IgD-negative memory B cell (primary cell): ENCODE measurements at regions not wholly inside any gene's neighbourhood (a gene's known extent, or its start where the extent isn't known, plus 50 kb on each side); places are given as distances from the start of the nearest gene placed in this dataset.

Source experiments
- H3K27ac Mint-ChIP-seq, 3 donors: one replicate each; pipeline ENCODE4 v1.8.0; 2020 to 2022; ENCODE audit warnings: mild to moderate bottlenecking in 3 of 3, mixed read lengths in 3 of 3, moderate library complexity in 1 of 3
- H3K27me3 Mint-ChIP-seq: one replicate; pipeline ENCODE4 v1.8.0; 2021; ENCODE audit warnings: mixed read lengths
- H3K36me3 Mint-ChIP-seq: one replicate; pipeline ENCODE4 v1.8.0; 2020; ENCODE audit warnings: mild to moderate bottlenecking, mixed read lengths
- H3K4me1 Mint-ChIP-seq, 3 donors: one replicate each; pipeline ENCODE4 v1.8.0; 2020 to 2022; ENCODE audit warnings: mixed read lengths in 3 of 3, mild to moderate bottlenecking in 1 of 3
- H3K4me3 Mint-ChIP-seq, 4 donors: one replicate each; pipeline ENCODE4 v1.8.0; 2020 to 2022; ENCODE audit warnings: mild to moderate bottlenecking in 4 of 4, mixed read lengths in 4 of 4, moderate library complexity in 3 of 4
- H3K9me3 Mint-ChIP-seq, 3 donors: one replicate each; pipeline ENCODE4 v1.8.0; 2020 to 2021; ENCODE audit warnings: mixed read lengths in 3 of 3, mild to moderate bottlenecking in 1 of 3

DNA sequence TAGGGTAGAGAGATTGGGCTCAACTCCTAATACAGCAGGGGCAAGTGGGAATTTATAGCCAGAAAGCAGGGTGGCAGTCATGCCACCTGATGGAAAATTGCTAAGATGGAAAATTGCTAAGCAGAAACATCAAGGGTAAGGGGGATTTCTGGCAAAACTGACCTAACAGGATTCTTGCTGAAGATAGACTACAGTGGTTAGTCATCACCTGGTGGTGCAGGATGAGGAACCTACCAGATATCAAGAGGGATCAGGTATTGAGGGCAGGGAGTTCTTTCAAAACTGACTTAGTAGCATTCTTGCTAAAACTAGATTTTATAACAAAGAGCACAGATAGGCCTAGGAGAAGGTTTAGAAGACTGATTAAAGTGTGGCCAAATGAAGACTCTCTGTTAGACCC is 292.9 kb downstream of the PLPP3 start:
- Mint-ChIP-seq H3K9me3 (no peaks in the 10 kb centered on the region), H3K27me3 (no peaks in the 10 kb centered on the region), H3K4me3 (no peak overlapping the region), H3K36me3 (no peaks in the 10 kb centered on the region), H3K4me1 (no peaks in the 10 kb centered on the region), H3K27ac (no peak overlapping the region)

DNA sequence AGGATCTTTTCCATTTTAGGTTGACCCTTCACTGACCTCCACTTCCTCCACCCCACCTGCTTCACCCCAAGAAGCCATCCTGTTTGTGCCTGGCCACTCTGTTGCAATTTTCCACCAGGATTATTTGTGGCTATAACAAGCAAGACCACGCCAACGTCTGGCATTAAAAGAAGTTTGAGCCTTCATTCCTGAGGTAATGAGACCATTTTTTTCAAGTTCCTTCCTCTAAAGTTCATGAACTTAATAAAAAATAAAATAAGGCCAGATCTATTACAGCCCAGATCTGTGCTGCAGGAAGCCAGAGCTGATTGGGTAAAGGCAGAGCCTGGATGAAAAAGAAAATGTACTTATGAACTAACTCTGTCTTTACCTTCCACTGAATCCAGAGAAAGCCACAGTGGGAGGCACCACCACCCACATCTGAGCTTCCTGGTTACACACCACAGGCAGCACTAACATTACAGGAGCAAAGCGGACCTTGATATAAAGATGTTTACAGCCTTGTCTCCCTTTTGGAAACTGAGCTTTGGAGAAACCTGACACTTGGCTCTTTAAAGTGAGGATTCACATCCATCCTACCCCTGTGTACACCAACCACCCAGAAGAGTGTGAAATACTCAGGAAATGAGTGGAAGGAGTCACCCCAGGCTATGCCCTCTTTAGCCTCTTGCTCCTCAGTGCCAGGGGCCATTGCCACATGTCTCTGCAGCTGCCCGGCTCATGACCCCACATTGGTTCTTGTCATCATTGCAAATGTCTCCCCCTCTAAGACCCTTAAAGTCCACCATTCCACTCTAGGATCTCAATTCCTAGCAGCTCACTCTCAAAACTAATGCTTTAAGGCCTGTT is 293.6 kb downstream of the PLPP3 start:
- Mint-ChIP-seq H3K4me1 (no peaks in the 10 kb centered on the region), H3K36me3 (no peaks in the 10 kb centered on the region), H3K4me3 (peak overlapping the region in 1 of 4 donors; percentile 26), H3K27ac (no peak overlapping the region), H3K27me3 (no peaks in the 10 kb centered on the region), H3K9me3 (peaks cover 0 to 2% (median 0%) of the 10 kb centered on the region in 3 donors)

DNA sequence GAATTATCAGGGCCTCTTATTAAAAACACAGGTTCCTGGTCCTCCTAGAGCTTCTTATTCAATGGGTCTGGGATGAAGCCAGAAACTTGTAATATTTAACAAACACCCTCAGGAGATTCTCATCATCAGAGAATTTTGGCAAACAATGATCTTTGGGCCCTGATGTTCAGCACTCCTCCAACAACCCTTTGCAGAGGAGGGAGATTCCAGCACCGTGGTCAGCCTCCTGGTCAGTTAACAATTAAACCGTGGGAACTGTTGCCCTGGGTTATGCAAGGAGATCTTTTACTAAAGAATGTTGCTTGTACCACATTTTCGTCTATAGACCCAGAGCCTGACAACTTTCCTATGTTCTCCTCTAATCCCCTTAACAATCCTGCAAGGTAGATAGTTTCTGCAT is 294.4 kb downstream of the PLPP3 start:
- Mint-ChIP-seq H3K27ac (no peak overlapping the region), H3K4me1 (no peaks in the 10 kb centered on the region), H3K36me3 (no peaks in the 10 kb centered on the region), H3K27me3 (no peaks in the 10 kb centered on the region), H3K4me3 (no peak overlapping the region), H3K9me3 (peaks cover 0 to 2% (median 0%) of the 10 kb centered on the region in 3 donors)

DNA sequence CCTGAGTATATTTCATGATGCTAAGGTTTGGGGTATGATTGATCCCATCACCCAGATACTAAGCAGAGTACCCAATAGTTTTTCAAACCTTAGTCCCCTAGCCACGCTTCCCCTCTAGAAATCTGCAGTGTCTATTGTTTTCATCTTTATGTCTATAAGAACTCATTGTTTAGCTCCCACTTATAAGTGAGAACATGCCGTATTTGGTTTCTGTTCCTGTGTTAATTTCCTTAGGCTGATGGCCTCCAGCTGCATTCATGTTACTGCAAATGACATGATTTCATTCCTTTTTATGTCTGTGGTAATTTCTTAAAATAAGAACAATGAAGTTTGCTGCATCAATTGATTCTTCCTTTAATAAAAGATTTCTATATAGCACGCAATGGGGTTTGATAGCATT is 301.3 kb downstream of the PLPP3 start:
- Mint-ChIP-seq H3K9me3 (peaks cover 0 to 5% (median 2%) of the 10 kb centered on the region in 3 donors), H3K4me3 (no peak overlapping the region), H3K4me1 (no peaks in the 10 kb centered on the region), H3K27me3 (no peaks in the 10 kb centered on the region), H3K36me3 (no peaks in the 10 kb centered on the region), H3K27ac (no peak overlapping the region)

DNA sequence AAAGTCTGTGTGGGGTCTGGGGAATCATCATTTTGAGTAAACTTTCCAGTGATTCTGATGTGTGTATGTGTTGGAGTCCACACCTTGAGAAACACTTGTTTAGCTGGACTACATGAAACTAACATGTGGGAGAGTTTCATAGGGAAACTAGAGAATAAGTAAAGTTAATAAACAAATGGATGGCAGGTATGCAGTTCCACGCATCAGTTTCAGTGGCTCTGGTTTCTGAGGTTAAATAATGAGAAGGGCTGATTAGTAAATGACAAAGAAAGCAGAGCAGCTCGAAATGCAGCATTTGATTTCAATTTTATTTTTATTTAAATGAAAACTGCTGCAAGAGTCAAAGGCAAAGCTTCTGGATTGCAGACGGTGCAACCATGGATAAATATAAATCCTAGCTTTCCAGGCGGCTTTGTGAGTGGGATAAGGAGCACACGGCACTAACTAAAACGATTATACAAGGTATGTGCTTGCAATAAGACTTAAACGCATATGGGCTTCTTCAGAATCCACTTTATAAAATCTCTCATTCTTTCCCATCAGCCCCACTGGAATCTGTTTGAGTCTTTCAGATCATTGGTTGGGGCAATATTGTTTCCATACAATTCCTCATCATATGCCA is 310.7 kb downstream of the PLPP3 start:
- Mint-ChIP-seq H3K36me3 (no peaks in the 10 kb centered on the region), H3K4me1 (no peaks in the 10 kb centered on the region), H3K9me3 (peaks cover 0 to 1% (median 0%) of the 10 kb centered on the region in 3 donors), H3K27ac (no peak overlapping the region), H3K27me3 (no peaks in the 10 kb centered on the region), H3K4me3 (no peak overlapping the region)

DNA sequence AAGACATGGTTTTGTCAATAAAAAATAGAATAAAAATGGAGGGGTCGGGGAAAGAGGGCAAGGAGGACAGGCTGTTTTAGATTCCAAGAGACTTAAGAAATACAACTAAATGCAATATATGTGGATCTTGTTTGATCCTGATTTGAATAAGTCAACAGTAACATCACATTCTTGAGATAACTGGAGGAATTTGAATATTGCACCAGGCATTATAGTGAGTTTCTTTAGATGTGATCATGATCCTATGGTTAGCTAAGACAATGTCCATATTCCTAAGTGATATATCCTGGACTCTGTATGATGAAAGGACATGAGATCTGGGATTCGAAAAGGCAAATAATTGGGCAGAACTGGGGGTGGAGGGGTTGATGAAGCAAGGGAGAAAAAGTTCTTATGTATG is 311.8 kb downstream of the PLPP3 start:
- H3K9me3 Mint-ChIP-seq, result no peaks in the 10 kb centered on the region

DNA sequence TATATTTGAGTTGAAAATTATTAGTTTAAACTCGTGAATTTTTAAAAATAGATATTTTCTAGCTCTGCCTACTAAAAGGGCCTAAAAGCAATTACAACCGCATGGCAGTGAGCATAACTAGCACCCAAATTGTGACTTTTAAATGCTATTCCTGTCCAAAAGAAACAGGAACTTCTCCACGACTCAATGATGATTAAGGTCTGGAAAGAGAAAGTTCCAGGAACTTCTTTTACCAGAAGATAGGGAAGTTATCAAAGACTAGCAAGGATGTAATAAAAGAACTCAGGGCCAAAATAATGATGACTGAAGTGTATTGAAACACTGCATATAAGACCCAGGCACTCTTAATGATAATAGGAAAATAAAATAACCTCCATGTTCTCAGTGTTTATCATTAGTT is 313.0 kb downstream of the PLPP3 start:
- Mint-ChIP-seq H3K27me3 (no peaks in the 10 kb centered on the region), H3K4me3 (no peak overlapping the region), H3K36me3 (no peaks in the 10 kb centered on the region), H3K27ac (no peak overlapping the region), H3K9me3 (no peaks in the 10 kb centered on the region), H3K4me1 (no peaks in the 10 kb centered on the region)

More for the DNA sequence above, 311.8 kb downstream of the PLPP3 start:
- Mint-ChIP-seq H3K4me1 (no peaks in the 10 kb centered on the region), H3K27me3 (no peaks in the 10 kb centered on the region), H3K27ac (no peak overlapping the region), H3K36me3 (no peaks in the 10 kb centered on the region), H3K4me3 (no peak overlapping the region)

DNA sequence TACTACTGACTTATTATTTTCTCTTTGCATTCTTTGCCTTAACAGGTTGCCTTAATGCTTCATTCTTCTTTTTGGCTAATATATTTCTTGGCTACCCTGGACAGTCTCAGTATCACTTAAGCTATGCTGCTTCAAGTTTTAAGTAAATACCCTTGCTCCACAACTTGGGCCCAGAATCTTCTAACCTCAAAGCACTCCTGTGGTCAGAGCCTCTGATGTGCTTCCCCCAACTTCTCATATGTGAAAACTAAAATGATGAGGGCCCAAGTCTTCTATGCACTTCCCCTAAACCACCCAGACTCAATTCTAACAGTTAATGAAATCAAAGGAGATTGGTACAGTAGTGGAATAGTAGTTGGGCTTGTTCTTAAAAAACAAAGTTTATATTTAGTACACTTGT is 314.1 kb downstream of the PLPP3 start:
- Mint-ChIP-seq H3K27me3 (no peaks in the 10 kb centered on the region), H3K9me3 (peaks cover 0 to 4% (median under 1%) of the 10 kb centered on the region in 3 donors), H3K4me1 (no peaks in the 10 kb centered on the region), H3K36me3 (no peaks in the 10 kb centered on the region), H3K4me3 (no peak overlapping the region), H3K27ac (no peak overlapping the region)

DNA sequence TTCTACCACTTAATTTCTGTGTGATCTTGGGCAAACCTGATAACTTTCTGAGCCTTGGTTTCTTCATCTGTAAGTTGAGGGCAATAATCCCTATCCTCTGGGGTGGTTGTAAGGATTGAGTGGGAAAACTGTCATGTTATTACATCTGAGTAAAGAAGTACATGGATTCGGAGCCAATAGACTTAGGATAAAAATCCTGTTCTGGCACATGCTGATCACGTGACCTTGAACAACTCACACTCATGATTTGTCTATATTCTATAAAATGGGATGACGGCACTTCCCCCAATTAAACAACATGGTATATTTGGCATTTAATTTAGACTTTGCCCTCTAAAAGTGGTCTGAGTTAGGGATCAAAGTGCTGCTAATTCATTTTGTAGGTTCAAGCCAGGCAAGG is 315.5 kb downstream of the PLPP3 start:
- Mint-ChIP-seq H3K4me1 (no peaks in the 10 kb centered on the region), H3K27ac (no peak overlapping the region), H3K27me3 (no peaks in the 10 kb centered on the region), H3K4me3 (no peak overlapping the region), H3K36me3 (no peaks in the 10 kb centered on the region), H3K9me3 (peaks cover 1 to 6% (median 4%) of the 10 kb centered on the region in 3 donors)

DNA sequence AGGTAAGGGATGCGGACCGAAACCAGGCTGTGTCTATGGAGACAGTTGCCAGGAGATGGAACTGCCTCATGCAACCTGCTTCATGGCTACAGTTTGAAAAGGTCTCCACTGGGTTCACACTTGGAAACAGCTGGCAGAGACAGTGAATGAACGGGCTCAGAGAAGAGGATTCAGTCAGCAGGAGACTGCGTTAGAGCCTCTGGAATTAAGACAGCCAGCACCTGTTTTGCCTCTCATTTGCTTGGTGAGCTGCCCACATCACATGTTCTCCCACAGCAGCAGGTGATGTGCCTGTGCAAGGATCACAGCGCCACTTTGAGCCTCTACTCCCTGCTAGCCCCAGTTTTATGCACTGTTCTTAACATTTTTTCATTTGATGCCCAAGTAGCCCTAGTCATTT is 321.0 kb downstream of the PLPP3 start:
- Mint-ChIP-seq H3K9me3 (peaks cover 1 to 6% (median 4%) of the 10 kb centered on the region in 3 donors), H3K27ac (no peak overlapping the region), H3K36me3 (no peaks in the 10 kb centered on the region), H3K4me3 (no peak overlapping the region), H3K4me1 (no peaks in the 10 kb centered on the region), H3K27me3 (no peaks in the 10 kb centered on the region)

DNA sequence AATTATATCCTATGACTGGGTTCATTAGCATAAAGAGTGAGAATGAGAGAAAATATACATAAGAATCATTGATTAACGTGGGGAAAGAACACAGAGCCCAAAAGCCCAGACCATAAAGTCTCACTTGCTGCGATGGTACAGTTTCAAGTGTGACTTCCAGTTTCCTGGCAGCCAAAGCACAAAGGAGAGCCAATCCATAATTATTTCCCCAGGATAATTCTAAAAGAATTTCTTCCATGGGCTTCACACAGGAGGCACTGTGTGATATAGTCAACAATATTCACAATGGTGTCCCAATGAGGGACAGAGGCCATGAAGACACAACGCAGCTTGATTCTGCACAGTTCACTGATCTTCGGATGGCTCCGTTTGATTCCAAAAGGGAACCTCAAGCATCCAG is 321.6 kb downstream of the PLPP3 start:
- no peaks in the 10 kb centered on the region for H3K36me3 Mint-ChIP-seq
- no peaks in the 10 kb centered on the region for H3K27me3 Mint-ChIP-seq
- no peak overlapping the region for H3K27ac Mint-ChIP-seq
- H3K4me3 Mint-ChIP-seq, result no peak overlapping the region
- H3K4me1 Mint-ChIP-seq, result no peaks in the 10 kb centered on the region
- H3K9me3 Mint-ChIP-seq, result peaks cover 1 to 6% (median 4%) of the 10 kb centered on the region in 3 donors

DNA sequence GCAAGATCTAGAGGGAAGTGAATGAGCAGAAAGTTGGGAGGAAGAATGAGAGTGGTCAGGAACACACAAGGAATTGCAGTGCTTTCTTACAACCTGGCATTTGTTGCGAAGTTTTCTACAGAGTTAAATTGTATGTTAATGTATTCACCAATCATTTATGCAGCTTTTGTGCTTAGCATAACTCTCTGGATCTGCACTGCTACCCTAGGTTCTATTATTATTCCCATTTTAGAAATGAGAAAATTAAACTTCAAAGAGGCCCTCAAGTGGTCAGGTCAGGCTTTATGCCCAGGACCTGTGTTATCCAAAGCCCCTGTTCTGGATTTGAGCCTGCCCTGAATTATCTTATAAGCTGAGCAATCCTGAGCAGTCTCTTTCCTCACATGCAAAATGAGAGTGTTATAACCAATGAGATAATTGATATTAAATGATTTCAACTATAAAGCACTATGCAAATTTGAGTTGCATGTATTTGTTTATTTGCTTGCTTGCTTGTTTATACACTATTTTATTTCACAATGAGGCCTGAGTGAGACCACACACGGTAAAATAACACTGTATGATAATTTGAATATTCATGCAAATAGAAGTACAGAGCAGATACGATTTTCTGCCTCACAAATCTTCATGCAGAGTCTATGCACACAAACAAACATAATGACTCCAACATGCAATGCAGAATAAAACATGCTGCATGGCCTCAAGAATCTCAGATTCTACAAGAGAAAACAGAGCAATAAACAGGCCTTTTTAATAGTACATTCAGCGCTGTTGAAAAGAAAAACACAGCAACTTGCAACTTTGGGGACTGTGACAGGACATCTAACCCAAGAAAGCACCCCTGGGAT is 323.0 kb downstream of the PLPP3 start:
- H3K4me3 Mint-ChIP-seq, result no peak overlapping the region
- no peaks in the 10 kb centered on the region for H3K27me3 Mint-ChIP-seq
- H3K9me3 Mint-ChIP-seq, result peaks cover 1 to 6% (median 4%) of the 10 kb centered on the region in 3 donors
- H3K4me1 Mint-ChIP-seq, result no peaks in the 10 kb centered on the region
- H3K27ac Mint-ChIP-seq, result no peak overlapping the region
- no peaks in the 10 kb centered on the region for H3K36me3 Mint-ChIP-seq

DNA sequence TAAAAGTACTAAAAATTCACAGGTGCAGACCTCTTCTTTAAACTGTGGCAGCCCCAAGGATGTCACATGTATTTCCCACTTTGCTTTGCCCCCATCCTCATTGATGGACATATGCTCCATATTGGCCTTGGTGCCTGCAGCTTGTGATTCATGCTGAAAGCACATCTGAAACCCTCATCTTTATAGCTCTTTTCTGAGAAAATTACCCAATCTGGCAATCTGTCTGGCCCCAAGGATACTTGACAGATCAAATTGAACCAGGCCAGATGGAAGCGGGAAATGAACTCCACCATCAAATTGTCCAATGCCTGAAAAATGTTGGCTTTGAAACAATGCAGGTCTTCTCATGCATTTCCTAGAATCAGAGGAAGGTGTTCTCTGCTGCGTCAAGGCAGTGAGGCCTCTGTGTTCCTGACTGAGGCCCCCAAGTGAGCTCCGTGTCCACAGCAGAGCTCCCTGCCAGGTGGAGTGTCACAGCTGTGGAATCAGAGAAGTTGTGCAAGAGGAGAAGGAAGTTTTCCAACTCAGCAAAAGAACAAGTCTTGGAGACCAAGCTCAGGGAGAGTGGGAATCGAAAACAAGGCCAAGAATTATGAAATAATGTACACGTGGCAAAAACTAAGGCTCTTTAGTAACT is 323.7 kb downstream of the PLPP3 start:
- peaks cover under 1 to 6% (median 1%) of the 10 kb centered on the region in 3 donors for H3K9me3 Mint-ChIP-seq
- no peaks in the 10 kb centered on the region for H3K4me1 Mint-ChIP-seq
- no peak overlapping the region for H3K4me3 Mint-ChIP-seq
- H3K27me3 Mint-ChIP-seq, result no peaks in the 10 kb centered on the region
- no peak overlapping the region for H3K27ac Mint-ChIP-seq
- H3K36me3 Mint-ChIP-seq, result no peaks in the 10 kb centered on the region

DNA sequence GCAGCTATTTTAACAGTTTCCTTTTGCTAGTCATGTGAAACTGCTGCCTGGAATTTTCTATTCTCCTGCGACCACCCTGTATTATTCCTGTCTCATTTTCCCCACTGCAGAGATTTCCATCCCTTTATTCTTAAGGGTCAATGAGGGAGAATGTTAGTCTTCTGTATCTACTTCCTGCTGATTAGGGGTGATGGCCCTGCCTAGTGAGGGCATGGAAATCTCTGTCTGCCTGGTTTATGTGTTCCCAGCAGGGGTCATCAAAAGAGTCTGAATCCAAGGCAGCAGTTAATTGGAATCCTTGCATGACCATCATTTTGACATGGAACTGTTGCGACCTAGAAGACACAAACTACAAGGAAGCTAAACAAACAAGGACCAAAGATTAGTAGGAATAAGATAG is 325.2 kb downstream of the PLPP3 start:
- Mint-ChIP-seq H3K9me3 (no peaks in the 10 kb centered on the region), H3K4me1 (peaks cover 0 to 4% (median 2%) of the 10 kb centered on the region in 3 donors), H3K27ac (no peak overlapping the region), H3K4me3 (no peak overlapping the region), H3K36me3 (no peaks in the 10 kb centered on the region), H3K27me3 (no peaks in the 10 kb centered on the region)

DNA sequence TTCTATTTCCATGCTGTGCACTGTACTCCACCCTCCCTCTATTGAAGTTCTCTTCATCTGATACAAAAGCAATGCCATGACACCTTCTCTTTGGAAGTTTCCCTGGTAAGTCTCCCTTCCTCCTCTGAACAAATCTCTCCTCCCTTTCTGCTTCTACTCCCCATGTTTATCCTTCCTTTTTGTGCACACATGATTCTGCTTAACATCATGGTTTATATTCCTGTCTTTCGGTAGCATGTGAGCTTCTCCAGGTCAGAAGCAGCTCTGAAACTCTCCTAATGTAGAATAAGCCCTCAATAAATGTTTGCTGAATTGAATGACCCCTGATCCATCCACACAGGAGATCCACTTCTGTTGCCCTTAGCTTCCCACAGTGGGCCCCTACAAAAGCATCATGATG is 328.6 kb downstream of the PLPP3 start:
- H3K4me3 Mint-ChIP-seq, result no peak overlapping the region
- no peaks in the 10 kb centered on the region for H3K36me3 Mint-ChIP-seq
- peaks cover 2% of the 10 kb centered on the region for H3K27me3 Mint-ChIP-seq
- H3K27ac Mint-ChIP-seq, result no peak overlapping the region
- H3K4me1 Mint-ChIP-seq, result peaks cover 0 to 8% (median 4%) of the 10 kb centered on the region in 3 donors
- H3K9me3 Mint-ChIP-seq, result no peaks in the 10 kb centered on the region
